ENCODE measurements at regions not wholly inside any gene's neighbourhood (a gene's known extent, or its start where the extent isn't known, plus 50 kb on each side); places are given as distances from the start of the nearest gene placed in this dataset.

- Mint-ChIP-seq H3K27ac (no peak overlapping the region), H3K27me3 (ENCODE audit: low read depth) (no peaks in the 10 kb centered on the region; the same call in none of the 2 replicates), H3K36me3 (ENCODE audit: insufficient read depth in 1 of 3, low read depth in 3 of 3) (peaks cover 4 to 14% (median 4%) of the 10 kb centered on the region in 3 experiments; a peak in 6 of 7 replicates), H3K9me3 (peaks cover 0 to 6% of the 10 kb centered on the region in 2 experiments; a peak in 4 of 5 replicates), H3K4me1 (peaks cover 12 to 15% of the 10 kb centered on the region in 2 experiments), H3K4me3 (no peak overlapping the region)
- TF ChIP-seq CTCF (conservative IDR thresholded peaks at IDR 0.05), result no peak
- Histone ChIP-seq H2BK20ac (ENCODE audit: low read depth, low read length, poor library complexity, severe bottlenecking) (no peak overlapping the region), H3T11ph (ENCODE audit: low read length) (no peak overlapping the region), H3K18ac (ENCODE audit: insufficient read length, low read depth, low read length) (no peak overlapping the region), H3K9ac (ENCODE audit: extremely low read depth, insufficient read length, low read length) (no peak overlapping the region), H3K14ac (ENCODE audit: insufficient read depth, low read length) (no peak overlapping the region), H4K91ac (ENCODE audit: insufficient read length, low read depth, low read length) (no peak overlapping the region), H4K5ac (ENCODE audit: insufficient read length, low read depth, low read length) (no peak overlapping the region), H3K79me1 (ENCODE audit: insufficient read depth, low read depth, low read length, poor library complexity, severe bottlenecking) (no peaks in the 10 kb centered on the region), H3K56ac (ENCODE audit: insufficient read length, low read depth, low read length) (no peak overlapping the region), H3K27ac (ENCODE audit: insufficient read length, low read depth, low read length) (no peak overlapping the region), H2AFZ (ENCODE audit: low read length) (no peak overlapping the region), H4K20me1 (ENCODE audit: control insufficient read depth, insufficient read depth, insufficient read length) (no peaks in the 10 kb centered on the region), H3K79me2 (ENCODE audit: insufficient read depth, low read length) (no peaks in the 10 kb centered on the region), H2BK12ac (ENCODE audit: insufficient read length, low read depth, low read length) (no peak overlapping the region), H2BK120ac (ENCODE audit: low read depth, low read length, poor library complexity, severe bottlenecking) (no peak overlapping the region), H3K23ac (ENCODE audit: insufficient read length, low read depth, low read length) (no peak overlapping the region), H3K4me1 (ENCODE audit: insufficient read depth, low read length) (no peaks in the 10 kb centered on the region), H3K4me2 (ENCODE audit: insufficient read depth, insufficient read length, low read length) (no peak overlapping the region), H3K27me3 (ENCODE audit: insufficient read depth, low read length) (no peaks in the 10 kb centered on the region), H2BK5ac (ENCODE audit: insufficient read length, low read length) (no peak overlapping the region), H4K8ac (replicated peaks; ENCODE audit: insufficient read length, low read depth, low read length) (no peak overlapping the region), H3K9me3 (ENCODE audit: control insufficient read depth, low read depth, low read length) (no peaks in the 10 kb centered on the region), H3K4ac (ENCODE audit: low read depth, low read length) (no peak overlapping the region), H2BK15ac (ENCODE audit: low read depth, low read length) (no peak overlapping the region), H3K23me2 (ENCODE audit: insufficient read length, low read depth, low read length, poor library complexity, severe bottlenecking) (no peaks in the 10 kb centered on the region), H2AK5ac (ENCODE audit: insufficient read length, low read length) (no peak overlapping the region)
- no CpG with 5 or more reads among the region's 1 CpG for WGBS (ENCODE audit: extremely low coverage, insufficient read length, low lambda C conversion rate)
- DNase-seq, result no peak
Observed at GRCh38 chr12:87152841-87153528, 876.2 kb downstream of the C12orf50 start.
